ENCODE measurements at regions not wholly inside any gene's neighbourhood (a gene's known extent, or its start where the extent isn't known, plus 50 kb on each side); places are given as distances from the start of the nearest gene placed in this dataset.

- TF ChIP-seq CTCF (IDR thresholded peaks at IDR 0.05) (no peak), POLR2A (IDR thresholded peaks at IDR 0.05) (no peak), EP300 (IDR thresholded peaks at IDR 0.05) (no peak)
Observed at GRCh38 chr4:156569535-156569934, 402.1 kb downstream of the PDGFC start.
